Ascending aorta (tissue), 2 donors: ENCODE measurements at regions not wholly inside any gene's neighbourhood (a gene's known extent, or its start where the extent isn't known, plus 50 kb on each side); places are given as distances from the start of the nearest gene placed in this dataset.

Source experiments
- DNase-seq, 2 donors: peaks; one replicate each; pipeline ENCODE4 v3.0.0-alpha.2; 2019; ENCODE audit warnings: low spot score in 2 of 2
- H3K27ac ChIP-seq, 2 donors: fragments of 200-600 bp; sonication (generic); one replicate each; pipeline ENCODE4 v1.5.1; 2016 to 2017; ENCODE audit warnings: mild to moderate bottlenecking in 1 of 2
- H3K27me3 ChIP-seq: fragments of 200-600 bp; sonication (generic); one replicate; pipeline ENCODE4 v1.5.1; 2017
- H3K36me3 ChIP-seq, 2 donors: fragments of 200-600 bp; sonication (generic); one replicate each; pipeline ENCODE4 v1.5.1; 2016
- H3K4me1 ChIP-seq, 2 donors: fragments of 200-600 bp; sonication (generic); one replicate each; pipeline ENCODE4 v1.5.1; 2016 to 2017; ENCODE audit warnings: mild to moderate bottlenecking in 1 of 2
- H3K4me3 ChIP-seq, 2 donors: fragments of 200-600 bp; sonication (generic); one replicate each; pipeline ENCODE4 v1.5.1; 2016 to 2017; ENCODE audit warnings: mild to moderate bottlenecking in 1 of 2
- H3K9me3 ChIP-seq, 2 donors: fragments of 200-600 bp; sonication (generic); one replicate each; pipeline ENCODE4 v1.5.1; 2016
- intact Hi-C: fragments of 100-400 bp; cut with DNase I; formaldehyde crosslinking; loops from one replicate; pipeline ENCODE4 v1.15.1; 2023
- TF ChIP-seq, protein P1 (sequence below), 3 experiments: fragments of 200-600 bp in 2 of 3; fragments of 450-650 bp in 1 of 3; sonication (generic) in 2 of 3; IDR thresholded peaks; one replicate each; pipeline ENCODE4 v1.5.1; 2016 to 2019; ENCODE audit warnings: antibody characterized with exemption in 3 of 3, mild to moderate bottlenecking in 1 of 3, moderate library complexity in 1 of 3

DNA sequence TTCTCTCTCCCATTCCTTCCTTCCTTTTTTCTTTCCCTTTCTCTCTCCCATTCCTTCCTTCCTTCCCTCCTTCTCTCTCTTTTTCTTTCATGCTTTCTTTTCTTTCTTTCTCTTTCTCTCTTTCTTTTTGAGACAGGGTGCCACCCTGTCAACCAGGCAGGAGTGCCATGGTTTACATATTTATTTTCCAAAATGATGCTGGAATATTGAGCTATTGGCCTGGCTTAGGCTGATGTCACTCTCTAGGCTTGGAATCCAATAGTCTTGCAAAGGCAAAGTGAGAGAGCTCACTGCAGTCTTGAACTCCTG is 159.1 kb downstream of the BAMBI start:
- intact Hi-C loops: no loop called here
- no peaks in the 10 kb centered on the region for H3K4me1 ChIP-seq
- no peaks in the 10 kb centered on the region for H3K9me3 ChIP-seq
- H3K27ac ChIP-seq: no peak overlapping the region
- TF ChIP-seq, protein P1, sequence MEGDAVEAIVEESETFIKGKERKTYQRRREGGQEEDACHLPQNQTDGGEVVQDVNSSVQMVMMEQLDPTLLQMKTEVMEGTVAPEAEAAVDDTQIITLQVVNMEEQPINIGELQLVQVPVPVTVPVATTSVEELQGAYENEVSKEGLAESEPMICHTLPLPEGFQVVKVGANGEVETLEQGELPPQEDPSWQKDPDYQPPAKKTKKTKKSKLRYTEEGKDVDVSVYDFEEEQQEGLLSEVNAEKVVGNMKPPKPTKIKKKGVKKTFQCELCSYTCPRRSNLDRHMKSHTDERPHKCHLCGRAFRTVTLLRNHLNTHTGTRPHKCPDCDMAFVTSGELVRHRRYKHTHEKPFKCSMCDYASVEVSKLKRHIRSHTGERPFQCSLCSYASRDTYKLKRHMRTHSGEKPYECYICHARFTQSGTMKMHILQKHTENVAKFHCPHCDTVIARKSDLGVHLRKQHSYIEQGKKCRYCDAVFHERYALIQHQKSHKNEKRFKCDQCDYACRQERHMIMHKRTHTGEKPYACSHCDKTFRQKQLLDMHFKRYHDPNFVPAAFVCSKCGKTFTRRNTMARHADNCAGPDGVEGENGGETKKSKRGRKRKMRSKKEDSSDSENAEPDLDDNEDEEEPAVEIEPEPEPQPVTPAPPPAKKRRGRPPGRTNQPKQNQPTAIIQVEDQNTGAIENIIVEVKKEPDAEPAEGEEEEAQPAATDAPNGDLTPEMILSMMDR (IDR thresholded peaks at IDR 0.05): no peak
- H3K27me3 ChIP-seq: no peaks in the 10 kb centered on the region
- H3K4me3 ChIP-seq: no peak overlapping the region
- no peak for DNase-seq
- H3K36me3 ChIP-seq: no peaks in the 10 kb centered on the region

DNA sequence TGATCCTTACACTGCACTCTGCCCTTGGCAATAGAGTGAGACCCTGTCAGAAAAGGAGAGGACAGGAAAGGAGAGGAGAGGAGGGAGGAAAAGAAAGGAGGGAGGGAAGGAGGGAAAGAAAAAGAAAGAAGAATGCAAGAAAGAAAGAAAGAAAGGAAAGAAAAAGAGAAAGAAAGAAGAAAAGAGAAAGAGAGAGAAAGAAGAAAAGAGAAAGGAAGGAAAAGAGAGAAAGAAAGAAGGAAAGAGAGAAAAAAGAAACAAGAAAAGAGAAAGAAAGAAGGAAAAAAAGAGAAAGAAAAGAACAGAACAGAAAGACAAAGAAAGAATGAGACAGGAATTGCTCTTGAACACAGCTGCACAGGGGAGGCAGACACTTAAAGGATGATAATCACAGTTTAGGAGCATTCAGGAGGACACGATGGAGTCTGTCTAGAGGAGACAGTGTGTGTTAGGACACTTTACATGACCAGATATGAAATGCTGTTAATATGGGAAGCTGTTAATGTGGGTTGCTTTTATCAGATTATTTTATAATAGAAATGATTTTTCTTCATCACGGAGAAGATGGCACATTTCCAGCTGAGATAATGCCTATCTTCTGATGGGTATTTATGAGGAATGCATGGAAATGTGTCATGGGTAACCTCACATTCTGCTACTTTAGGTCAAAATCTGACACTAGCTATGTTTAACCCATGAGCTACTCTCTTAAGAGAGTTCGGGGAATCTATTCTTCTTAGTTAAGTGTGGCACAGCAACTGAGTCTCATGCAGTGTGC is 160.5 kb downstream of the BAMBI start:
- no peak for DNase-seq
- intact Hi-C loops: no loop called here
- H3K4me3 ChIP-seq: no peak overlapping the region
- TF ChIP-seq, protein P1 (IDR thresholded peaks at IDR 0.05): no peak
- H3K36me3 ChIP-seq: no peaks in the 10 kb centered on the region
- no peaks in the 10 kb centered on the region for H3K9me3 ChIP-seq
- no peak overlapping the region for H3K27ac ChIP-seq
- H3K4me1 ChIP-seq: peaks cover 0 to 5% of the 10 kb centered on the region in 2 donors
- no peaks in the 10 kb centered on the region for H3K27me3 ChIP-seq

DNA sequence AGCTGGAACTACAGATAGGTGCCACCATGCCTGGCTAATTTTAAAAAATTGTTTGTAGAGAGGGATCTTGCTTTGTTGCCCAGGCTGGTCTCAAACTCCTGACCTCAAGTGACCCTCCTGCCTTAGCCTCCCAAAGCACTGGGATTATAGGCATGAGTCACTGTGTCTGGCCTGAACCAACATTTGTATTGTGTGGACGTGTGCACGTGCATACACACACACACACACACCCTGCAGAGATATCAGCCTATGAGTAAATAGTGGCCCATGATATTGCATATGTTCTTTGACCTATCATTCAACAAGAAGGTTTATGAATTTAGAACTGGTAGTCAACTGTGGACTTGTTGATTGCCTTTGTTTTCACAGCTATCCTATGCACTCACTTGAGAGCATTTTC is 161.6 kb downstream of the BAMBI start:
- TF ChIP-seq, protein P1 (IDR thresholded peaks at IDR 0.05): no peak
- Histone ChIP-seq H3K27ac (no peak overlapping the region), H3K9me3 (no peaks in the 10 kb centered on the region), H3K27me3 (no peaks in the 10 kb centered on the region), H3K36me3 (no peaks in the 10 kb centered on the region), H3K4me1 (peaks cover 0 to 5% of the 10 kb centered on the region in 2 donors), H3K4me3 (no peak overlapping the region)
- no peak for DNase-seq
- intact Hi-C loops: no loop called here

DNA sequence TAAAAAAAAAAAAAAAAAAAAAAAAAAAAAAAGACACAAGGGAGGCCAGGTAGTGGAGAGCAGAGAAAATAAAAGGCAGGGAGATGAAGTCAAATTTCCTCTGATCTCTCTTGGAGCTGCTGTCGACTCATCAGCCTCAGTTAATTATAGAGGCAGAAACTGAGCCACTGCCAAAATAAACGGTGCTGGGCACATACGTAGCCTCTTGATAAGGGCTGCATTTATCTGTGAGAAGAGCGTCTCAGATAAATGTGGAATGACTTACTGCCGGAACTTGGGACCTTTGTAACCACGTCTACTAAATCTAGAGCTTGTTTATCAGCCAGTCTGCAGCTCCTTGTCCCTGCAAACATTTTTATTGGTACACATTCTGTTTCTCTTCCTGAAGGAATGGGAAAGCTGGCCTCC is 162.3 kb downstream of the BAMBI start:
- intact Hi-C loops: loop anchor here (5.0 kb wide), 3 partner anchors 32 to 153 kb away; no protein-coding TSS in a partner anchor
- H3K4me3 ChIP-seq: no peak overlapping the region
- H3K4me1 ChIP-seq: peaks cover 0 to 5% of the 10 kb centered on the region in 2 donors
- DNase-seq: no peak
- H3K36me3 ChIP-seq: no peaks in the 10 kb centered on the region
- TF ChIP-seq, protein P1 (IDR thresholded peaks at IDR 0.05): no peak
- H3K27me3 ChIP-seq: no peaks in the 10 kb centered on the region
- H3K9me3 ChIP-seq: peaks cover 0 to 4% of the 10 kb centered on the region in 2 donors
- H3K27ac ChIP-seq: peak overlapping the region in 1 of 2 donors; percentile 31

DNA sequence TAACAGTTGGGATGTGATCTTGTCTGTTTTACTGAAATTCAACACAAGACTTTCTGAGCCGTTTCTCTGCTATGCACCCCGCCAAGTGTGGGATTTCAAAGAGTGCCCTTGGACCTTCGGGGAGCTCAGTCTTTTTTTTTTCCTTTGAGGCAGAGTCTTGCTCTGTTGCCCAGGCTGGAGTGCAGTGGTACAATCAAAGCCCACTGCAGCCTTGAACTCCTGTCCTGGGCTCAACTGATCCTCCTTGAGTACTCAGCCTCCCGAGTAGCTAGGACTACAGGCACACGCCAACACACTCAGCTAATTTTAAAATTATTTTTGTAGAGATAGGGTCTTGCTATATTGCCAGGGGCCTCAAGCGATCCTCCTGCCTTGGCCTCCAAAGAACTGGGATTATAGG is 162.9 kb downstream of the BAMBI start:
- no peaks in the 10 kb centered on the region for H3K36me3 ChIP-seq
- intact Hi-C loops: loop anchor here (5.0 kb wide), 3 partner anchors 33 to 152 kb away; no protein-coding TSS in a partner anchor
- H3K4me1 ChIP-seq: peaks cover 0 to 5% of the 10 kb centered on the region in 2 donors
- H3K9me3 ChIP-seq: peaks cover 0 to 9% of the 10 kb centered on the region in 2 donors
- no peaks in the 10 kb centered on the region for H3K27me3 ChIP-seq
- DNase-seq: no peak
- peak overlapping the region; percentile 31 to 52 for H3K27ac ChIP-seq
- H3K4me3 ChIP-seq: no peak overlapping the region
- TF ChIP-seq, protein P1 (IDR thresholded peaks at IDR 0.05): no peak
